A673 (cell line): ENCODE measurements at regions not wholly inside any gene's neighbourhood (a gene's known extent, or its start where the extent isn't known, plus 50 kb on each side); places are given as distances from the start of the nearest gene placed in this dataset.

Experiments used
- BruUV-seq: library from RNA; stranded (reverse); fragments of 400-500 nt; replicated peaks from 2 replicates; lab custom pipeline; 2021; lab: Mats Ljungman, UMichigan
- CTCF ChIA-PET: fragments of 300-600 bp; sonication (Branson Sonifier 250); formaldehyde crosslinking; loops from one replicate; lab custom pipeline; 2022; ENCODE audit warnings: antibody characterized with exemption; lab: Charles Lee
- POLR2A ChIA-PET: fragments of 300-600 bp; sonication (Branson Sonifier 250); formaldehyde crosslinking; loops from one replicate; lab custom pipeline; 2022; ENCODE audit warnings: antibody characterized with exemption; ENCODE audit not compliant: low non-redundant PET; lab: Charles Lee
- DNase-seq: peaks from one replicate; pipeline ENCODE4 v3.0.0-alpha.2; 2015; ENCODE audit warnings: low spot score
- H3K27ac ChIP-seq: fragments of 200-600 bp; sonication (generic); 2 replicates; pipeline ENCODE4 v1.5.1; 2016; ENCODE audit warnings: mixed run types, low read depth, mild to moderate bottlenecking, mixed read lengths, antibody characterized with exemption, low read length; ENCODE audit not compliant: poor library complexity, severe bottlenecking
- H3K27me3 ChIP-seq: fragments of 200-600 bp; sonication (generic); replicated peaks from 2 replicates; pipeline ENCODE4 v1.6.1; 2017; ENCODE audit warnings: mixed run types, low read depth, mild to moderate bottlenecking, mixed read lengths, antibody characterized with exemption, low read length; ENCODE audit not compliant: insufficient read depth, poor library complexity
- H3K36me3 ChIP-seq: fragments of 200-600 bp; sonication (generic); 2 replicates; pipeline ENCODE4 v1.6.1; 2016; ENCODE audit warnings: mixed run types, mild to moderate bottlenecking, mixed read lengths, antibody characterized with exemption, low read length; ENCODE audit not compliant: insufficient read depth, poor library complexity, severe bottlenecking
- H3K4me1 ChIP-seq: fragments of 200-600 bp; sonication (generic); 2 replicates; pipeline ENCODE4 v1.6.1; 2017; ENCODE audit warnings: mixed run types, mild to moderate bottlenecking, mixed read lengths, antibody characterized with exemption, low read length; ENCODE audit not compliant: insufficient read depth, poor library complexity, severe bottlenecking
- H3K4me3 ChIP-seq: fragments of 200-600 bp; sonication (generic); 2 replicates; pipeline ENCODE4 v1.5.1; 2016; ENCODE audit warnings: low read depth, mixed run types, mild to moderate bottlenecking, mixed read lengths, low read length; ENCODE audit not compliant: poor library complexity, severe bottlenecking
- H3K9me3 ChIP-seq: fragments of 200-600 bp; sonication (generic); 2 replicates; pipeline ENCODE4 v1.6.1; 2016; ENCODE audit warnings: mixed run types, low read depth, mild to moderate bottlenecking, mixed read lengths, antibody characterized with exemption, low read length; ENCODE audit not compliant: poor library complexity, severe bottlenecking
- CTCF ChIP-seq: fragments of 300-800, 200-600 bp; sonication (generic); conservative IDR thresholded peaks from 2 replicates; pipeline ENCODE4 v1.5.1; 2017; ENCODE audit warnings: low read depth, mild to moderate bottlenecking, antibody characterized with exemption, low read length, moderate library complexity, mixed read lengths
- EZH2 ChIP-seq: fragments of 200-600 bp; sonication (generic); IDR thresholded peaks from 2 replicates; pipeline ENCODE4 v1.6.1; 2017; ENCODE audit warnings: borderline replicate concordance, low read depth, mild to moderate bottlenecking, mixed read lengths, antibody characterized with exemption, low read length; ENCODE audit not compliant: poor library complexity, severe bottlenecking
- intact Hi-C: fragments of 100-400 bp; cut with micrococcal nuclease; formaldehyde crosslinking; loops from one replicate; pipeline ENCODE4 v1.10.0; 2022; ENCODE audit not compliant: unreplicated experiment

GRCh38 chr13:31469377-31469776, 269.6 kb downstream of the B3GLCT start:
- no peaks in the 10 kb centered on the region for H3K9me3 ChIP-seq
- no peaks in the 10 kb centered on the region for H3K27me3 ChIP-seq
- no peak overlapping the region for H3K27ac ChIP-seq
- no peaks in the 10 kb centered on the region for H3K4me1 ChIP-seq
- POLR2A ChIA-PET = no interaction called here
- BruUV-seq = no TSS peak
- intact Hi-C loops = no loop called here
- TF ChIP-seq EZH2 = no peak
- no peak for TF ChIP-seq CTCF
- H3K36me3 ChIP-seq = no peaks in the 10 kb centered on the region
- no peak for DNase-seq
- CTCF ChIA-PET = no interaction called here
- H3K4me3 ChIP-seq = no peak overlapping the region

- Histone ChIP-seq H3K36me3 (no peaks in the 10 kb centered on the region), H3K27ac (no peak overlapping the region), H3K27me3 (no peaks in the 10 kb centered on the region), H3K4me3 (no peak overlapping the region), H3K9me3 (no peaks in the 10 kb centered on the region), H3K4me1 (no peaks in the 10 kb centered on the region)
- TF ChIP-seq EZH2 = no peak
- TF ChIP-seq CTCF = no peak
- DNase-seq = no peak
- ChIA-PET CTCF (no interaction called here), POLR2A (no interaction called here)
- BruUV-seq = no TSS peak
- intact Hi-C loops = no loop called here
Observed at GRCh38 chr13:31476266-31476665, 263.1 kb upstream of the RXFP2 start.

- intact Hi-C loops = no loop called here
Observed at GRCh38 chr13:31476753-31477152, 262.6 kb upstream of the RXFP2 start.

More at GRCh38 chr13:31476753-31477152, 262.6 kb upstream of the RXFP2 start:
- ChIA-PET POLR2A (no interaction called here), CTCF (interaction anchor here (0.7 kb wide), 1 partner anchor 1434 kb away, joined by 3 read pairs; no protein-coding TSS in a partner anchor)
- no peaks in the 10 kb centered on the region for H3K27me3 ChIP-seq
- no peaks in the 10 kb centered on the region for H3K4me1 ChIP-seq
- TF ChIP-seq EZH2 = no peak
- TF ChIP-seq CTCF = no peak
- H3K36me3 ChIP-seq = no peaks in the 10 kb centered on the region
- H3K27ac ChIP-seq = no peak overlapping the region
- DNase-seq = peak; percentile 9
- no peak overlapping the region for H3K4me3 ChIP-seq
- no peaks in the 10 kb centered on the region for H3K9me3 ChIP-seq
- BruUV-seq = no TSS peak
